ENCODE measurements at regions not wholly inside any gene's neighbourhood (a gene's known extent, or its start where the extent isn't known, plus 50 kb on each side); places are given as distances from the start of the nearest gene placed in this dataset.

DNA sequence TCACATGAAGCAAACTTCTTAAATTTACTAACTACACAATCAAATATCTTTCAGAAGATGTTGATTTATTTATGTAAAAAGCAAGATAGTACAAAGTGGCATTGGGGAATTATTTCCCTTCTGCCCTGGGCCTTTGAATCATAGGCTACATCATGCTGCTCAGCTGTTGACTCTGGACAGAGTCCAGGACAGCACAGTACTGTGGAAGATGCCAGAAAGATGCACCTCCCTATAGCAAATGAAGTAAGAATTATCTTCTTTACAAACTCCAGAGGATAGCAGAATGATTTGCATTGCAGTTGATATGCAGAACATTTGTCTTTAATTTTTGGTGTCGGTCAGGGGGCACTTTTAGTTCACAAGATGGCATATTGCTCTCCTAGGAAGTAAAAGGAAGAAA, 1354.5 kb upstream of the ZEB2 start:
- Mint-ChIP-seq H3K4me3 (no peak overlapping the region), H3K9me3 (no peaks in the 10 kb centered on the region), H3K27me3 (peaks cover 1% of the 10 kb centered on the region), H3K27ac (no peak overlapping the region), H3K36me3 (no peaks in the 10 kb centered on the region), H3K4me1 (no peaks in the 10 kb centered on the region)
- no peak for DNase-seq (ENCODE audit: low spot score in 2 of 2)
- ATAC-seq (ENCODE audit: low read depth): no peak

DNA sequence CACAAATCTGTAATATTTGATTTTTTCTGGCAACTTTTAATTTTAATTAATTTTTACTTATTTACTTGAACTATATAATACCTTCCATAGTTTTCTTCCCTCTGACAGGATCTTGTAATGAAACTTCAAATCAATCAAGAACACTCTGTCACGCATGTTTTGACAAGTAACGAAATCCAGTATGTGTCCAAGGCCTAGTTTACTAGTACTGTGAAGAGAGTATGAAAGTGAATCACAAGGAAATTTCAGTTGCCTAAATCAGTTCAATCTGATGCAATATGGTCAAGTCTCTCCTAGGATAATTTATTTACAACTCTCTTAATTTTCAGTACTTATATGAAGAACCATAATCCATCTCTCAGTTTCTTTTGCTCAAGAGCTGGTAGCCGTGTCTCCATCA, 1344.6 kb upstream of the ZEB2 start:
- no peaks in the 10 kb centered on the region for H3K36me3 Mint-ChIP-seq
- H3K27me3 Mint-ChIP-seq: no peaks in the 10 kb centered on the region
- no peaks in the 10 kb centered on the region for H3K4me1 Mint-ChIP-seq
- H3K9me3 Mint-ChIP-seq: no peaks in the 10 kb centered on the region
- no peak for ATAC-seq (ENCODE audit: low read depth)
- H3K4me3 Mint-ChIP-seq: no peak overlapping the region
- no peak overlapping the region for H3K27ac Mint-ChIP-seq
- DNase-seq (ENCODE audit: low spot score in 2 of 2): no peak

DNA sequence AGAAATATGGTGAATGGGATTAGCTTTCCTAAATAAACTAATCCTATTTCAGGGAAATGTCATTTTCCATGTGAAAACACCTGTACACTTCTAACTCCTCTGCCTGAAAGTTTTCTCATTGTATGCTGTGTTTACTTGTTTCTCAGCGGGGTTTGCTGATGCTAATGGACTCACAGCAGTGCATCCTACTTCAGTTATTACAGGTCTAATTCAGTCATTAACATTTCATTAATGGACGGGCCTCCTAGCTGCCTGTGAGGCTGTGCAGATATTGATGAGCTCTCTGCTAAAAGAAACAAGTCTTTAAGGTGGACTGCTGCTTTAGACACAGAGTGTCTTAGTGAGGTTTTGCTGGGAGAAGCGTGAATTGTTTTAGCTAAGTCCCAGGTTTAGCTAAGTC, 1342.0 kb upstream of the ZEB2 start:
- Mint-ChIP-seq H3K9me3 (no peaks in the 10 kb centered on the region), H3K27me3 (no peaks in the 10 kb centered on the region), H3K36me3 (no peaks in the 10 kb centered on the region), H3K4me1 (no peaks in the 10 kb centered on the region), H3K27ac (no peak overlapping the region), H3K4me3 (no peak overlapping the region)
- ATAC-seq (ENCODE audit: low read depth): no peak
- no peak for DNase-seq (ENCODE audit: low spot score in 2 of 2)

DNA sequence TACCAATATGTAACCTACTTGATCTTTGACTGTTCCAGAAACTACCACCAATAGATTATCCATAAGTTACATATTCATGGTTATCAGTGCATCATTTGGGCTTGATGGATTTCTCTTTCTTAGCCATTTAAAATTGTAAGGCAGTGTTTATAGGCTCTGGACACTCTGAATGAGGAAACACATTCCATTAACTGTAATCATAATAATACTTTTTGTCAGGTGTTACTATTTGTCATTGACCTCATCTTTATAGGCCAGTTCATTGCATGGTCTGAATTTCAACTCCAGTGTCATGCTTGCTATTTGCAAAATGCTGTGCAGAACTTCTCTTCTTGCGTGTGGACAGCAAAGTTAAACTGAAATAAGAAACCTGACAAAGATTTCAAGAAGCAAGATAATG, 1340.2 kb upstream of the ZEB2 start:
- ATAC-seq (ENCODE audit: low read depth) (no peak), DNase-seq (ENCODE audit: low spot score in 2 of 2) (no peak)
- H3K27ac Mint-ChIP-seq: no peak overlapping the region
- H3K36me3 Mint-ChIP-seq: no peaks in the 10 kb centered on the region
- H3K27me3 Mint-ChIP-seq: no peaks in the 10 kb centered on the region
- H3K9me3 Mint-ChIP-seq: no peaks in the 10 kb centered on the region
- H3K4me1 Mint-ChIP-seq: no peaks in the 10 kb centered on the region
- H3K4me3 Mint-ChIP-seq: no peak overlapping the region

DNA sequence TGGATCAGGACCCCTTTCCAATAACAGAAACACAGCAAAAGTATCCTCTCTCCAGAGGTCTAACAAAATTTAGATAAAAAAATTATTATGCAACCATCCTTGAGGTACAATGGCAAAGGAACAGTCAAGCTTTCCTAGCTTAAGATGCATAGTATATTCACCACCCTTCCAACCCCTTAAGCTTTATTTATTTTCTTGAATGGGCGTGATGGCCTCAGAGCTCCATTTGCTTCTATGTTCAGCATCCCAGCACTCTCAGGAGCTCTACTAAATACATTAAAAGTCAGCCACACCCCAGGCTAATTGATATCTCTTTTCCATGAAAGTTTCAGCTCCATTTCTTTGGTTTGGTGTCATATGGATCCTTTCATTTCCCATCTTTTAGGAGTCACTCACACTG, 1335.2 kb upstream of the ZEB2 start:
- H3K9me3 Mint-ChIP-seq: no peaks in the 10 kb centered on the region
- ATAC-seq (ENCODE audit: low read depth) (no peak), DNase-seq (ENCODE audit: low spot score in 2 of 2) (no peak)
- no peaks in the 10 kb centered on the region for H3K27me3 Mint-ChIP-seq
- H3K4me1 Mint-ChIP-seq: no peaks in the 10 kb centered on the region
- no peaks in the 10 kb centered on the region for H3K36me3 Mint-ChIP-seq
- no peak overlapping the region for H3K27ac Mint-ChIP-seq
- no peak overlapping the region for H3K4me3 Mint-ChIP-seq

DNA sequence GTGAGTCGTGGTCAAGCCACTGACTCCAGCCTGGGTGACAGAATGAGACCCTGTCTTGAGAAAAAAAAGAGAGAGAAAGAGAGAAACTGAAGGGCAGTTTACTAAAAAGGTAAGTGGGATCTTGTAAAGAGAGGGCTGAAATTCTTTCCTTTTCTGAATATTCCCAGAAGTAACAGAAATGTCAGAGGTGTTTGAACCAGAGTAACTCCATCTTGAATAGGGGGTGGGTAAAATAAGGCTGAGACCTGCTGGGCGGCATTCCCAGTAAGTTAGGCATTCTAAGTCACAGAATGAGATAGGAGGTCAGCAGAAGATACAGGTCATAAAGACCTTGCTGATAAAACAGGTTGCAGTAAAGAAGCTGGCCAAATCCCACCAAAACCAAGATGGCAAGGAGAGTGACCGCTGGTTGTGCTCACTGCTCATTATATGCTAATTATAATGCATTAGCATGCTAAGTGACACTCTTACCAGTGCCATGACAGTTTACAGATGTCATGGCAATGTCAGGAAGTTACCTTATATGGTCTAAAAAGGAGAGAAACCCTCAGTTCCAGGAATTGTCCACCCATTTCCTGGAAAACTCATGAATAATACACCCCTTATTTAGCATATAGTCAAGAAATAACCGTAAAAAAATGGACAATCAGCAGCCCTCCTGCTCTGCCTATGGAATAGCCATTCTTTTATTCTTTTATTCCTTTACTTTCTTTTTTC, 1334.3 kb upstream of the ZEB2 start:
- H3K4me1 Mint-ChIP-seq: no peaks in the 10 kb centered on the region
- H3K4me3 Mint-ChIP-seq: no peak overlapping the region

DNA sequence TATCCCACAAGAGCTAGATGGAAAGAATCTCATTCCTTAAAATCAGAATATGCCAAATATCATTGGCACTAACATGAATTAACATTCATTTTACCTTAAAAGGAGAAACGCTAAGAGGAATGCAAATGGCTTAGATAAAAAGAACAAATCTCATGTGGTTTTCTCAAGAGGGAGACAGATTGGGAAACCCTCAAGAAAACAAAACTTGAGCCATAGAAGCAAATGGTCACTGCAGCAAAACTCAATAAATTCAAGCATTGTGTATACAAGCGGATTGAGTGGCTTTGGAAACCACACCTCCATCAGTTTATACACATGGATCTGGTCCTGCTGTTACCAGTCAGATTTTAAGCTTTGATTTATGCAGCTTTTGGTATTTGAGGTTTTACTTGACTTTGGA, 1331.8 kb upstream of the ZEB2 start:
- Mint-ChIP-seq H3K9me3 (no peaks in the 10 kb centered on the region), H3K4me3 (no peak overlapping the region), H3K4me1 (no peaks in the 10 kb centered on the region), H3K27ac (no peak overlapping the region), H3K27me3 (no peaks in the 10 kb centered on the region), H3K36me3 (no peaks in the 10 kb centered on the region)
- DNase-seq (ENCODE audit: low spot score in 2 of 2): no peak
- ATAC-seq (ENCODE audit: low read depth): no peak

More for the DNA sequence above, 1334.3 kb upstream of the ZEB2 start:
- H3K9me3 Mint-ChIP-seq: no peaks in the 10 kb centered on the region
- H3K27me3 Mint-ChIP-seq: no peaks in the 10 kb centered on the region
- ATAC-seq (ENCODE audit: low read depth) (no peak), DNase-seq (ENCODE audit: low spot score in 2 of 2) (no peak)
- no peak overlapping the region for H3K27ac Mint-ChIP-seq
- no peaks in the 10 kb centered on the region for H3K36me3 Mint-ChIP-seq

DNA sequence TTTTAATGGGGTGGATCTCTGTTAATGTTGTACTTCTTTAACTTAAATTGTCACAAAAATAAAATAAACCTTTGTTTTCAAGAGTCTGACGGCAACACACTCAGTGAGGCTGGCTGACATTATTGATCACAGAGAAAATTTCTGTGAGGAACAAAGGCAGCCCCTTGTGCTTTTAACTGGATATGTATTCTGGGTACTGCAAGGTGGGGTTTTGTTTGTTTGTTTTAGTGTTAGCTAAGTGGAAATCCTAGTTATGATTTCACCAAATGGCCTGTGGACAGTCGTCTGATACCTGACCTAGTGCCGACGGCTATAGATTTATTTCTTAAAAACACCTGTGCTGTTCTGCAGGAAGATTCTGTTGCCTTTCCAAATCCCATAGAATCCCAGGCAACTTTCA, 1329.5 kb upstream of the ZEB2 start:
- Mint-ChIP-seq H3K4me3 (no peak overlapping the region), H3K9me3 (no peaks in the 10 kb centered on the region), H3K27me3 (no peaks in the 10 kb centered on the region), H3K27ac (no peak overlapping the region), H3K4me1 (peaks cover 4% of the 10 kb centered on the region), H3K36me3 (no peaks in the 10 kb centered on the region)
- DNase-seq (ENCODE audit: low spot score in 2 of 2) (no peak), ATAC-seq (ENCODE audit: low read depth) (no peak)

DNA sequence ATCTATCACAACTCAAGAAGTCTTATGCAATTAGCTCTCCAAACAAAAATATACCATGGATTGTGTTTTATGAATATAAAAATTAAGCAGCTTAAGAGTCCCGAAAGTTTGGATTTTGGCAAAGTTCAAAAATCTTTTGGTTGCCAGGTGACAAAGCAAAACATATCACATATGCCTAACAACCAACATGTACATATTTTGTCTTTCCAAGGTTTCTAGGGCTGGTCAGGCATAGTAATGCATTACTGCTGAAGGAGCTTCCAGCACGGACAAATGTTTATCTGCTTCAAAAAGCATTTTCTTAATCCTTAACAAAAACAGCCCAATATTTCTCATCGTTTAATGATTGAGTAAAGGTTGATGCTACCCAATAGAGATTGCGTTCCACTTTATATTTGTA, 1327.1 kb upstream of the ZEB2 start:
- no peaks in the 10 kb centered on the region for H3K9me3 Mint-ChIP-seq
- no peak for DNase-seq (ENCODE audit: low spot score in 2 of 2)
- no peaks in the 10 kb centered on the region for H3K36me3 Mint-ChIP-seq
- no peaks in the 10 kb centered on the region for H3K27me3 Mint-ChIP-seq
- no peak for ATAC-seq (ENCODE audit: low read depth)
- H3K4me1 Mint-ChIP-seq: peaks cover 4% of the 10 kb centered on the region
- H3K27ac Mint-ChIP-seq: no peak overlapping the region
- no peak overlapping the region for H3K4me3 Mint-ChIP-seq

DNA sequence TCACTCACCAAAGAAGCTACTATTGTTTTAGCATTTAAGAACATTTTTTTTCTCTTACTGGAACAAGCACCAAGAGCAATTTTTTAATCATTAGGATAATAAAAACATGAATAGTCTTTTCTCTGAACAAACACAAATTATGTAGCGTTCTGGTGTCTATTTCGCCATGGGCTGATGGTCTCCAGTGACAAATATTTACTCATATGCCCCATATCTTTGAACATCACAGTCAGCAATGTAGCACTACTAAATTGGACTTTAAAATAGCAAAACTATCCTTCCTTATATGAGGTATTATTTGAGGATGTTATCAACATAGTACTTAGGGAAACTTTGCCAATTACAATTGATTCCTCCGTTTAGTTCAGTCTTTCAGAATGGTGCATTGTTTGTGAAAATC, 1326.0 kb upstream of the ZEB2 start:
- Mint-ChIP-seq H3K36me3 (no peaks in the 10 kb centered on the region), H3K4me3 (no peak overlapping the region)

DNA sequence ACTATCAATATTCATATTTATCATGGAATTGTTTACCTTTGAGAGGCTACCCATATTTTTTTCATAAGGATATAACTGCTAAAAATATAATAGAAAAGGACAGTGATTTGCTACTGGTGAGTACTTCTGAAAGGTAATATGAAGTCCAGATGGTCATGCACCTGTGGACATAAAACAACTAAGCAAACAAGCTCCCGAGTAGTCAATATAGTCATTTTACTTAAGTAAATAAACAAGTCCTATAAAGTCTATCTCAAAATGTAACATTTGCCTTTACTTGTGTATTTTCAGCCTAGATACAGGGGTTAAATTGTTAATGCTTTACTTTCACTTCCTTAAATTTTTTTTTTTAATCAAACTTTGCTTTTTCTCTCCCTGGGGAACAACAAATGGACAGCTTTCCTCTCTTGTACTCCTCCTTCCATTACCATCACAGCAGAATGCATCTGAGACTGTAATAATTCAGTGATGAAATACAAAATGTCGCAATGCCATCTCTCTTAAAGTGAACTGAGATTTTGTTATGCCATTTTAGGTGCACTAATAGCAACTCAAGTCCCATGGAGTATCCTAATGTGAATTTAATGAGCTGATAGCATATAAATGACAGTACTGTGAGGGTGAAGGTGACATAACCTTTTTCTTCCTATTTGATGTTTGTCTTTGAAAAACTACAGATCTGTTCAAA, 1325.4 kb upstream of the ZEB2 start:
- H3K9me3 Mint-ChIP-seq: no peaks in the 10 kb centered on the region
- H3K27me3 Mint-ChIP-seq: no peaks in the 10 kb centered on the region
- H3K27ac Mint-ChIP-seq: no peak overlapping the region
- H3K4me1 Mint-ChIP-seq: peaks cover 4% of the 10 kb centered on the region
- no peaks in the 10 kb centered on the region for H3K36me3 Mint-ChIP-seq
- DNase-seq (ENCODE audit: low spot score in 2 of 2) (no peak), ATAC-seq (ENCODE audit: low read depth) (peak; percentile 50)
- H3K4me3 Mint-ChIP-seq: no peak overlapping the region

More for the DNA sequence above, 1326.0 kb upstream of the ZEB2 start:
- Mint-ChIP-seq H3K9me3 (no peaks in the 10 kb centered on the region), H3K27ac (no peak overlapping the region), H3K4me1 (peaks cover 4% of the 10 kb centered on the region), H3K27me3 (no peaks in the 10 kb centered on the region)
- ATAC-seq (ENCODE audit: low read depth) (no peak), DNase-seq (ENCODE audit: low spot score in 2 of 2) (no peak)

DNA sequence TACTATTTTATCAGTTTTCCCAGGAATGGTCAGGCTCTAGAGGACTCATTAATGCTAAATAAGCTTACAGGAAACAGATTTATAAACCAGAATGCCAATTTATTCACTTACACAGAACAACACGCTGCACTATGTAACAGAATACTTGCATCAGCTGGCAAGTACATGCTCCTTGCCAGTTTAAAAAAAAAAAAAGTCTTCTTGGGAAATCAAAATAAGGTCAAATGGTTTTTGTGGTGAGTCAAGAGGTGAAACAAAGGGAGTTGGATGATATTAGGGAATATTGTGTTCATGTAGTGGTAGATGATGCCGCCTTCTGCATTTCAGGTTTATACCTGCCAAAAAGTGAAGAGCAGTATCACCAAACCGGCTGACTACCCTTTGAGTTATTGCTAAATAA, 1322.1 kb upstream of the ZEB2 start:
- ATAC-seq (ENCODE audit: low read depth) (no peak), DNase-seq (ENCODE audit: low spot score in 2 of 2) (no peak)
- Mint-ChIP-seq H3K27ac (no peak overlapping the region), H3K4me1 (peaks cover 4% of the 10 kb centered on the region), H3K36me3 (no peaks in the 10 kb centered on the region), H3K9me3 (no peaks in the 10 kb centered on the region), H3K4me3 (no peak overlapping the region), H3K27me3 (no peaks in the 10 kb centered on the region)

DNA sequence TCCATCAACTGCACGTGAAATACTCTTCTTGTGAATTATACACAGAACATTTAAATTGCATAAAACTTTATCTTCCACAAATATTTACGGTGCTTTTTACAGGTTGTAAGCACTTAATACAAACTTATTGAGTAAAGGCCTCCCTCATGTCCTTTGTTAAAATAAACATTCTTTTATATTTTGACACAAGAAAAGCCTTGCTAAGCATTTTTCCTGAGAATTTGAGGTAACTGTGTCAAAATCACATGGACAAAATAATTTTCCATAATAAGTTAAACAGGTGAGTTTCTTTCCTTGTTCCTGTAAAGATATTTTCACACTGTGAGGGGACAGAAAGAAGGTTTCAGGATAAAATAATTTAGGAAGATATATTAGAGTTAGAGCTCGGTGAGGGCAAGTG, 1317.1 kb upstream of the ZEB2 start:
- DNase-seq (ENCODE audit: low spot score in 2 of 2): no peak
- Mint-ChIP-seq H3K36me3 (no peaks in the 10 kb centered on the region), H3K9me3 (no peaks in the 10 kb centered on the region), H3K4me1 (no peaks in the 10 kb centered on the region), H3K27ac (no peak overlapping the region), H3K4me3 (no peak overlapping the region), H3K27me3 (no peaks in the 10 kb centered on the region)
- no peak for ATAC-seq (ENCODE audit: low read depth)

DNA sequence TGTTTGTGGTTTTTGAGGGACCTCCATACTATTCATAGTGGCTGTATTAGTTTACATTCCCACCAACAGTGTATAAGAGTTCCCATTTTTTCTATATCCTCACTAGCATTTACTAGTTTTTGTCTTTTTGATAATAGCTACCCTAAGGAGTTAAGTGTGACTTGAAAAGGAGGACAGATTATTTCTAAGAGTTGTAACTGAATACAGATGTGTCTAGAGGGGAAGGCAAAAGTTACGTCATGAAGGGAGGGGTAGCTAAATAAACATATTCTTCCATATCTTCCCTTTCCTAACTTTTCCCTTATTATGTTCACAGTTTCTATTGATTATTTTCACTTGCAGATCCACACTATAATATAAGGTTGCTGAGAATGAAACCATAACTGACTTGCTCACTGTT, 1315.7 kb upstream of the ZEB2 start:
- Mint-ChIP-seq H3K4me1 (no peaks in the 10 kb centered on the region), H3K27ac (no peak overlapping the region), H3K27me3 (no peaks in the 10 kb centered on the region), H3K9me3 (no peaks in the 10 kb centered on the region), H3K36me3 (no peaks in the 10 kb centered on the region), H3K4me3 (no peak overlapping the region)
- DNase-seq (ENCODE audit: low spot score in 2 of 2) (no peak), ATAC-seq (ENCODE audit: low read depth) (no peak)

DNA sequence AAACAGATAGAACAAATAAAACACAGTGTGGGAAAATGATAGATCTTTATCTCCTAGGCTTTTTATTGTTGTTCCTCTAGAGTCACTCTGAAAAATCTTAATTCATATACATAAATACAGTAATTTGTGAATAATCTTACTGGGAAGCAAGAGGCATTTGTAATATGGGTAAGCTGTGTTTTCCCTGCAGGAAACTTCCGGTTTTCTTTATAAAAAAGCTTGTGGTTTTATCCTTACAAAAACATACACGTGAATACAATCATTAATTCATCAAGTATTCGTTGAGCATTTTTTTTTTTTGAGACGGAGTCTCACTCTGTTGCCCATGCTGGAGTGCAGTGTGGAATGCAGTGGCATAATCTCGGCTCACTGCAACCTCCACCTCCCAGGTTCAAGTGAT, 1312.8 kb upstream of the ZEB2 start:
- Mint-ChIP-seq H3K4me1 (no peaks in the 10 kb centered on the region), H3K4me3 (no peak overlapping the region)

More for the DNA sequence above, 1312.8 kb upstream of the ZEB2 start:
- Mint-ChIP-seq H3K9me3 (no peaks in the 10 kb centered on the region), H3K27me3 (no peaks in the 10 kb centered on the region), H3K36me3 (no peaks in the 10 kb centered on the region), H3K27ac (no peak overlapping the region)
- ATAC-seq (ENCODE audit: low read depth) (no peak), DNase-seq (ENCODE audit: low spot score in 2 of 2) (no peak)

All from memory B cell (primary cell).